H9 (cell line): ENCODE measurements at regions not wholly inside any gene's neighbourhood (a gene's known extent, or its start where the extent isn't known, plus 50 kb on each side); places are given as distances from the start of the nearest gene placed in this dataset.

Experiments
- DNase-seq: peaks from one replicate; pipeline ENCODE4 v3.0.0-alpha.2; 2017
- H2AFZ ChIP-seq: one replicate; pipeline ENCODE4 v1.6.1; 2013; ENCODE audit warnings: mild to moderate bottlenecking, low read length, control low read depth, moderate library complexity
- H2AK5ac ChIP-seq: 2 replicates; pipeline ENCODE4 v1.6.1; 2013; ENCODE audit warnings: low read length, control low read depth, mixed read lengths; ENCODE audit not compliant: insufficient read length
- H2BK120ac ChIP-seq: one replicate; pipeline ENCODE4 v1.6.1; 2013; ENCODE audit warnings: low read depth, mild to moderate bottlenecking, low read length, control low read depth, inconsistent platforms; ENCODE audit not compliant: poor library complexity, severe bottlenecking
- H2BK12ac ChIP-seq: 2 replicates; pipeline ENCODE4 v1.6.1; 2013; ENCODE audit warnings: low read length, control low read depth, mixed read lengths, low read depth; ENCODE audit not compliant: insufficient read length
- H2BK15ac ChIP-seq: 2 replicates; pipeline ENCODE4 v1.6.1; 2013; ENCODE audit warnings: low read depth, low read length, control low read depth
- H2BK20ac ChIP-seq: one replicate; pipeline ENCODE4 v1.6.1; 2013; ENCODE audit warnings: low read depth, mild to moderate bottlenecking, low read length, control low read depth, inconsistent platforms; ENCODE audit not compliant: poor library complexity, severe bottlenecking
- H2BK5ac ChIP-seq: 2 replicates; pipeline ENCODE4 v1.6.1; 2013; ENCODE audit warnings: low read length, control low read depth, mixed read lengths; ENCODE audit not compliant: insufficient read length
- H3K14ac ChIP-seq: 2 replicates; pipeline ENCODE4 v1.6.1; 2013; ENCODE audit warnings: low read length, control low read depth; ENCODE audit not compliant: insufficient read depth
- H3K18ac ChIP-seq: 2 replicates; pipeline ENCODE4 v1.6.1; 2013; ENCODE audit warnings: low read depth, mild to moderate bottlenecking, mixed read lengths, low read length, control low read depth; ENCODE audit not compliant: insufficient read length
- H3K23ac ChIP-seq: 2 replicates; pipeline ENCODE4 v1.6.1; 2013; ENCODE audit warnings: low read length, control low read depth, mixed read lengths, low read depth; ENCODE audit not compliant: insufficient read length
- H3K23me2 ChIP-seq: 2 replicates; pipeline ENCODE4 v1.6.1; 2013; ENCODE audit warnings: low read depth, mild to moderate bottlenecking, mixed read lengths, low read length, control low read depth; ENCODE audit not compliant: insufficient read length, poor library complexity, severe bottlenecking
- H3K27ac ChIP-seq: 2 replicates; pipeline ENCODE4 v1.5.1; 2013; ENCODE audit warnings: low read length, control low read depth, mixed read lengths, low read depth; ENCODE audit not compliant: insufficient read length
- H3K27me3 ChIP-seq: 2 replicates; pipeline ENCODE4 v1.6.1; 2013; ENCODE audit warnings: low read length, control low read depth, inconsistent platforms; ENCODE audit not compliant: insufficient read depth
- H3K4ac ChIP-seq: 2 replicates; pipeline ENCODE4 v1.6.1; 2013; ENCODE audit warnings: low read depth, mild to moderate bottlenecking, control low read depth, inconsistent platforms, low read length, moderate library complexity
- H3K4me1 ChIP-seq: 2 replicates; pipeline ENCODE4 v1.6.1; 2013; ENCODE audit warnings: low read length, control low read depth, inconsistent platforms; ENCODE audit not compliant: insufficient read depth
- H3K4me2 ChIP-seq: 2 replicates; pipeline ENCODE4 v1.6.1; 2013; ENCODE audit warnings: low read length, control low read depth, mixed read lengths; ENCODE audit not compliant: insufficient read length, insufficient read depth
- H3K56ac ChIP-seq: 2 replicates; pipeline ENCODE4 v1.6.1; 2013; ENCODE audit warnings: low read depth, mild to moderate bottlenecking, mixed read lengths, low read length, control low read depth; ENCODE audit not compliant: insufficient read length
- H3K79me1 ChIP-seq: 2 replicates; pipeline ENCODE4 v1.6.1; 2013; ENCODE audit warnings: low read depth, mild to moderate bottlenecking, moderate library complexity, low read length, control low read depth, inconsistent platforms; ENCODE audit not compliant: insufficient read depth, poor library complexity, severe bottlenecking
- H3K79me2 ChIP-seq: 2 replicates; pipeline ENCODE4 v1.6.1; 2013; ENCODE audit warnings: low read length, control low read depth, inconsistent platforms; ENCODE audit not compliant: insufficient read depth
- H3K9ac ChIP-seq: 2 replicates; pipeline ENCODE4 v1.6.1; 2013; ENCODE audit warnings: low read length, control low read depth, mixed read lengths; ENCODE audit not compliant: insufficient read length; ENCODE audit errors: extremely low read depth
- H3K9me3 ChIP-seq: one replicate; pipeline ENCODE4 v1.6.1; 2013; ENCODE audit warnings: low read depth, low read length, inconsistent platforms; ENCODE audit not compliant: control insufficient read depth
- H3T11ph ChIP-seq: one replicate; pipeline ENCODE4 v1.6.1; 2013; ENCODE audit warnings: mild to moderate bottlenecking, low read length, control low read depth, inconsistent platforms
- H4K20me1 ChIP-seq: one replicate; pipeline ENCODE4 v1.6.1; 2013; ENCODE audit not compliant: control insufficient read depth, insufficient read length, insufficient read depth
- H4K5ac ChIP-seq: 2 replicates; pipeline ENCODE4 v1.6.1; 2013; ENCODE audit warnings: low read depth, mild to moderate bottlenecking, mixed read lengths, low read length, control low read depth; ENCODE audit not compliant: insufficient read length
- H4K8ac ChIP-seq: replicated peaks from 2 replicates; pipeline ENCODE4 v1.6.1; 2013; ENCODE audit warnings: low read length, control low read depth, mixed read lengths, low read depth; ENCODE audit not compliant: insufficient read length
- H4K91ac ChIP-seq: 2 replicates; pipeline ENCODE4 v1.6.1; 2013; ENCODE audit warnings: low read depth, mild to moderate bottlenecking, moderate library complexity, mixed read lengths, low read length, control low read depth; ENCODE audit not compliant: insufficient read length
- H3K27ac Mint-ChIP-seq, 3 experiments: 2 replicates in 2 of 3; 3 replicates in 1 of 3; pipeline ENCODE4 v1.8.0; 2020 to 2021; ENCODE audit warnings: mixed read lengths in 3 of 3, mild to moderate bottlenecking in 1 of 3, moderate library complexity in 1 of 3
- H3K27me3 Mint-ChIP-seq: 2 replicates; pipeline ENCODE4 v1.8.0; 2021; ENCODE audit warnings: low read depth, mild to moderate bottlenecking, moderate library complexity, mixed read lengths
- H3K36me3 Mint-ChIP-seq, 3 experiments: 2 replicates in 2 of 3; 3 replicates in 1 of 3; pipeline ENCODE4 v1.8.0; 2020 to 2021; ENCODE audit warnings: low read depth in 3 of 3, mixed read lengths in 3 of 3; ENCODE audit not compliant: insufficient read depth in 1 of 3
- H3K4me1 Mint-ChIP-seq, 2 experiments: 2 replicates each; pipeline ENCODE4 v1.8.0; 2020; ENCODE audit warnings: mixed read lengths in 2 of 2
- H3K4me3 Mint-ChIP-seq, 2 experiments: 2 replicates in 1 of 2; 3 replicates in 1 of 2; pipeline ENCODE4 v1.8.0; 2020 to 2021; ENCODE audit warnings: mild to moderate bottlenecking in 2 of 2, mixed read lengths in 2 of 2, moderate library complexity in 1 of 2
- H3K9me3 Mint-ChIP-seq, 2 experiments: 2 replicates in 1 of 2; 3 replicates in 1 of 2; pipeline ENCODE4 v1.8.0; 2020; ENCODE audit warnings: mild to moderate bottlenecking in 2 of 2, mixed read lengths in 2 of 2, moderate library complexity in 1 of 2
- CTCF ChIP-seq: fragments of 200-600 bp; sonication (generic); conservative IDR thresholded peaks from 3 replicates; pipeline ENCODE4 v1.8.0; 2021; ENCODE audit warnings: antibody characterized with exemption, mild to moderate bottlenecking
- WGBS: extraction: QIAGEN DNeasy Blood & Tissue Kit; methylation state at CpG from one replicate; pipeline ENCODE4 v1.1.7; 2013; ENCODE audit warnings: missing lambda C conversion rate, low lambda C conversion rate, mixed read lengths; ENCODE audit not compliant: insufficient read length; ENCODE audit errors: extremely low coverage; 5-methylcytosine and 5-hydroxymethylcytosine counted together

- Histone ChIP-seq H2BK5ac (no peak overlapping the region), H3K14ac (no peak overlapping the region), H4K20me1 (no peaks in the 10 kb centered on the region), H3K23me2 (no peaks in the 10 kb centered on the region), H3K27ac (no peak overlapping the region), H2BK15ac (no peak overlapping the region), H2BK12ac (no peak overlapping the region), H3K18ac (peak overlapping the region; percentile 8), H3T11ph (no peak overlapping the region), H3K4me1 (peaks cover 3% of the 10 kb centered on the region; the same call in 1 of the 2 replicates), H3K56ac (no peak overlapping the region), H3K9ac (no peak overlapping the region), H2BK20ac (no peak overlapping the region), H4K91ac (no peak overlapping the region), H2AK5ac (no peak overlapping the region), H3K4me2 (no peak overlapping the region), H2AFZ (no peak overlapping the region), H3K23ac (no peak overlapping the region), H4K5ac (no peak overlapping the region), H3K27me3 (no peaks in the 10 kb centered on the region), H3K4ac (no peak overlapping the region), H3K79me1 (no peaks in the 10 kb centered on the region), H4K8ac (no peak overlapping the region), H2BK120ac (no peak overlapping the region), H3K9me3 (no peaks in the 10 kb centered on the region), H3K79me2 (no peaks in the 10 kb centered on the region)
- H3K36me3 Mint-ChIP-seq: no peaks in the 10 kb centered on the region; a peak in 1 of 7 replicates
- H3K27me3 Mint-ChIP-seq: no peaks in the 10 kb centered on the region; the same call in 1 of the 2 replicates
- DNase-seq: peak; percentile 15
- WGBS: no CpG with 5 or more reads among the region's 8 CpGs
- 0 out of 7 replicates have a peak overlapping the region, but pooled peaks of 2 of the 3 experiments have one; percentile 35 to 42 for H3K27ac Mint-ChIP-seq
- no peak overlapping the region for H3K4me3 Mint-ChIP-seq
- peaks cover 24 to 33% of the 10 kb centered on the region in 2 experiments for H3K4me1 Mint-ChIP-seq
- no peak for TF ChIP-seq CTCF
- peaks cover 4 to 7% of the 10 kb centered on the region in 2 experiments; a peak in 2 of 5 replicates for H3K9me3 Mint-ChIP-seq
These were observed 84.4 kb upstream of the NANOS1 start for GRCh38 chr10:118944959-118945633.
